Endodermal cell (in vitro differentiated cells): ENCODE measurements at regions not wholly inside any gene's neighbourhood (a gene's known extent, or its start where the extent isn't known, plus 50 kb on each side); places are given as distances from the start of the nearest gene placed in this dataset.
A peak's percentile ranks its signal among the peaks of the same experiment; 100 is the strongest.

Source experiments
- DNase-seq: peaks from one replicate; pipeline ENCODE4 v3.0.0-alpha.2; 2017
- H3K27ac ChIP-seq: 2 replicates; pipeline ENCODE4 v1.5.1; 2013; ENCODE audit warnings: mild to moderate bottlenecking, low read depth, low read length, moderate library complexity
- H3K27me3 ChIP-seq: 2 replicates; pipeline ENCODE4 v1.6.1; 2013; ENCODE audit warnings: mild to moderate bottlenecking, low read length, moderate library complexity; ENCODE audit not compliant: insufficient read depth, control insufficient read depth, poor library complexity, severe bottlenecking
- H3K36me3 ChIP-seq: 2 replicates; pipeline ENCODE4 v1.7.0; 2013; ENCODE audit warnings: mild to moderate bottlenecking, low read length, moderate library complexity; ENCODE audit not compliant: control insufficient read depth, insufficient read depth
- H3K4me1 ChIP-seq: one replicate; pipeline ENCODE4 v1.7.0; 2013; ENCODE audit warnings: low read length; ENCODE audit not compliant: control insufficient read depth, insufficient read depth
- H3K4me3 ChIP-seq: 2 replicates; pipeline ENCODE4 v1.5.1; 2013; ENCODE audit warnings: mild to moderate bottlenecking, low read length, moderate library complexity
- H3K9ac ChIP-seq: 2 replicates; pipeline ENCODE4 v1.6.1; 2013; ENCODE audit warnings: mild to moderate bottlenecking, low read length, moderate library complexity; ENCODE audit not compliant: poor library complexity, severe bottlenecking; ENCODE audit errors: extremely low read depth
- H3K9me3 ChIP-seq: 2 replicates; pipeline ENCODE4 v1.6.1; 2013; ENCODE audit warnings: mild to moderate bottlenecking, low read length, moderate library complexity; ENCODE audit not compliant: control insufficient read depth
- H3K27ac Mint-ChIP-seq: 2 replicates; pipeline ENCODE4 v1.8.0; 2020; ENCODE audit warnings: mixed read lengths
- H3K27me3 Mint-ChIP-seq: 2 replicates; pipeline ENCODE4 v1.8.0; 2021; ENCODE audit warnings: mild to moderate bottlenecking, mixed read lengths; ENCODE audit not compliant: insufficient read depth
- H3K36me3 Mint-ChIP-seq: 2 replicates; pipeline ENCODE4 v1.8.0; 2020; ENCODE audit warnings: low read depth, mixed read lengths
- H3K4me1 Mint-ChIP-seq: 2 replicates; pipeline ENCODE4 v1.8.0; 2020; ENCODE audit warnings: mixed read lengths
- H3K4me3 Mint-ChIP-seq: 2 replicates; pipeline ENCODE4 v1.8.0; 2020; ENCODE audit warnings: mild to moderate bottlenecking, moderate library complexity, mixed read lengths
- H3K9me3 Mint-ChIP-seq: 2 replicates; pipeline ENCODE4 v1.8.0; 2020; ENCODE audit warnings: mild to moderate bottlenecking, mixed read lengths
- WGBS, 2 experiments: methylation state at CpG; one replicate each; pipeline versions ENCODE4 v1.1.5 to v1.1.7; 2013; ENCODE audit warnings: missing lambda C conversion rate in 2 of 2, mixed read lengths in 1 of 2; ENCODE audit not compliant: insufficient coverage in 1 of 2, insufficient read length in 1 of 2; 5-methylcytosine and 5-hydroxymethylcytosine counted together
- TF ChIP-seq, protein P1 (sequence below): fragments of 200-600 bp; sonication (generic); conservative IDR thresholded peaks from 2 replicates; pipeline ENCODE4 v1.5.0; 2021; ENCODE audit warnings: antibody characterized with exemption, mild to moderate bottlenecking

- H3K9me3 Mint-ChIP-seq: peaks cover 39% of the 10 kb centered on the region
- WGBS, 2 experiments: 63 to 86% methylated on average over 1 of the region's 1 CpG
- H3K27me3 ChIP-seq: no peaks in the 10 kb centered on the region
- H3K27ac ChIP-seq: no peak overlapping the region
- H3K9me3 ChIP-seq: peaks cover 37% of the 10 kb centered on the region
- no peak overlapping the region for H3K4me3 Mint-ChIP-seq
- H3K36me3 ChIP-seq: no peaks in the 10 kb centered on the region
- H3K4me3 ChIP-seq: no peak overlapping the region
- H3K4me1 Mint-ChIP-seq: peaks cover 1% of the 10 kb centered on the region
- peaks cover 12% of the 10 kb centered on the region for H3K36me3 Mint-ChIP-seq
- H3K4me1 ChIP-seq: no peaks in the 10 kb centered on the region
- TF ChIP-seq, protein P1, sequence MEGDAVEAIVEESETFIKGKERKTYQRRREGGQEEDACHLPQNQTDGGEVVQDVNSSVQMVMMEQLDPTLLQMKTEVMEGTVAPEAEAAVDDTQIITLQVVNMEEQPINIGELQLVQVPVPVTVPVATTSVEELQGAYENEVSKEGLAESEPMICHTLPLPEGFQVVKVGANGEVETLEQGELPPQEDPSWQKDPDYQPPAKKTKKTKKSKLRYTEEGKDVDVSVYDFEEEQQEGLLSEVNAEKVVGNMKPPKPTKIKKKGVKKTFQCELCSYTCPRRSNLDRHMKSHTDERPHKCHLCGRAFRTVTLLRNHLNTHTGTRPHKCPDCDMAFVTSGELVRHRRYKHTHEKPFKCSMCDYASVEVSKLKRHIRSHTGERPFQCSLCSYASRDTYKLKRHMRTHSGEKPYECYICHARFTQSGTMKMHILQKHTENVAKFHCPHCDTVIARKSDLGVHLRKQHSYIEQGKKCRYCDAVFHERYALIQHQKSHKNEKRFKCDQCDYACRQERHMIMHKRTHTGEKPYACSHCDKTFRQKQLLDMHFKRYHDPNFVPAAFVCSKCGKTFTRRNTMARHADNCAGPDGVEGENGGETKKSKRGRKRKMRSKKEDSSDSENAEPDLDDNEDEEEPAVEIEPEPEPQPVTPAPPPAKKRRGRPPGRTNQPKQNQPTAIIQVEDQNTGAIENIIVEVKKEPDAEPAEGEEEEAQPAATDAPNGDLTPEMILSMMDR: no peak
- no peak overlapping the region for H3K27ac Mint-ChIP-seq
- no peaks in the 10 kb centered on the region for H3K27me3 Mint-ChIP-seq
- no peak overlapping the region for H3K9ac ChIP-seq
- no peak for DNase-seq
Observed at GRCh38 chr13:54029226-54029625, 1000.6 kb downstream of the OLFM4 start.

DNA sequence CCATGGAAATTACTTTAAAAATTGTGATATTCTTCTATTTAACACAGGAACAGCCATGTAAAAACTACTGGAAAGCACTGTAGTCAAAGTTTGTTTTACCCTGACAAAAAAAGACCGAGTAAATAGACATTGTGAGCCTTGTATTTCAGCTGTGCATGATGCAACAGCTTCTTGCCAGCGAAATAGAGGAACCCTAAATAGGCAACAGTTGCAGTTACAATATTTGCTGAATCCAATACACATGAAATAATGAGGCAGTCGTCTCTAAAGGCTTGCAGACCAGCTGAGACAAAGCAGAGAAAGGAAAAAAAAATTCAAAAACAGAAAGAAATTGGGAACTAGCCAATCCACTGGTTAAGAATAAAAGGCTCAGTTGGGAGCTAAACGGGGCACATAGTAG lies 1001.1 kb downstream of the OLFM4 start:
- Mint-ChIP-seq H3K27me3 (no peaks in the 10 kb centered on the region), H3K4me1 (peaks cover 1% of the 10 kb centered on the region), H3K36me3 (peaks cover 12% of the 10 kb centered on the region), H3K9me3 (peaks cover 36% of the 10 kb centered on the region), H3K27ac (no peak overlapping the region), H3K4me3 (no peak overlapping the region)
- Histone ChIP-seq H3K27ac (no peak overlapping the region), H3K9me3 (peaks cover 37% of the 10 kb centered on the region), H3K9ac (no peak overlapping the region), H3K27me3 (no peaks in the 10 kb centered on the region), H3K36me3 (no peaks in the 10 kb centered on the region), H3K4me1 (no peaks in the 10 kb centered on the region), H3K4me3 (no peak overlapping the region)
- no peak for DNase-seq
- TF ChIP-seq, protein P1: no peak
- WGBS, 2 experiments: 82 to 84% methylated on average over 4 of the region's 4 CpGs

- no peak overlapping the region for H3K27ac ChIP-seq
- H3K9me3 Mint-ChIP-seq: peaks cover 32% of the 10 kb centered on the region
- H3K4me3 Mint-ChIP-seq: no peak overlapping the region
- peak overlapping the region; percentile 47 for H3K4me3 ChIP-seq
- H3K9me3 ChIP-seq: peaks cover 23% of the 10 kb centered on the region
- no peaks in the 10 kb centered on the region for H3K4me1 ChIP-seq
- H3K27ac Mint-ChIP-seq: no peak overlapping the region
- TF ChIP-seq, protein P1: no peak
- H3K4me1 Mint-ChIP-seq: peaks cover 1% of the 10 kb centered on the region
- H3K27me3 Mint-ChIP-seq: no peaks in the 10 kb centered on the region
- H3K36me3 ChIP-seq: no peaks in the 10 kb centered on the region
- no peak for DNase-seq
- H3K9ac ChIP-seq: no peak overlapping the region
- 94 to 96% methylated on average over 6 of the region's 6 CpGs for WGBS, 2 experiments
- peaks cover 12% of the 10 kb centered on the region for H3K36me3 Mint-ChIP-seq
- no peaks in the 10 kb centered on the region for H3K27me3 ChIP-seq
Observed at GRCh38 chr13:54033323-54033861, 1004.8 kb downstream of the OLFM4 start.
